ENCODE measurements at regions not wholly inside any gene's neighbourhood (a gene's known extent, or its start where the extent isn't known, plus 50 kb on each side); places are given as distances from the start of the nearest gene placed in this dataset.

GRCh38 chr13:59442944-59443486 is 720.7 kb downstream of the DIAPH3 start:
- no peak for TF ChIP-seq EP300 (IDR thresholded peaks at IDR 0.05)
- TF ChIP-seq, protein P1, sequence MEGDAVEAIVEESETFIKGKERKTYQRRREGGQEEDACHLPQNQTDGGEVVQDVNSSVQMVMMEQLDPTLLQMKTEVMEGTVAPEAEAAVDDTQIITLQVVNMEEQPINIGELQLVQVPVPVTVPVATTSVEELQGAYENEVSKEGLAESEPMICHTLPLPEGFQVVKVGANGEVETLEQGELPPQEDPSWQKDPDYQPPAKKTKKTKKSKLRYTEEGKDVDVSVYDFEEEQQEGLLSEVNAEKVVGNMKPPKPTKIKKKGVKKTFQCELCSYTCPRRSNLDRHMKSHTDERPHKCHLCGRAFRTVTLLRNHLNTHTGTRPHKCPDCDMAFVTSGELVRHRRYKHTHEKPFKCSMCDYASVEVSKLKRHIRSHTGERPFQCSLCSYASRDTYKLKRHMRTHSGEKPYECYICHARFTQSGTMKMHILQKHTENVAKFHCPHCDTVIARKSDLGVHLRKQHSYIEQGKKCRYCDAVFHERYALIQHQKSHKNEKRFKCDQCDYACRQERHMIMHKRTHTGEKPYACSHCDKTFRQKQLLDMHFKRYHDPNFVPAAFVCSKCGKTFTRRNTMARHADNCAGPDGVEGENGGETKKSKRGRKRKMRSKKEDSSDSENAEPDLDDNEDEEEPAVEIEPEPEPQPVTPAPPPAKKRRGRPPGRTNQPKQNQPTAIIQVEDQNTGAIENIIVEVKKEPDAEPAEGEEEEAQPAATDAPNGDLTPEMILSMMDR (IDR thresholded peaks at IDR 0.05), result no peak
